ENCODE measurements at regions not wholly inside any gene's neighbourhood (a gene's known extent, or its start where the extent isn't known, plus 50 kb on each side); places are given as distances from the start of the nearest gene placed in this dataset.

- no peak for DNase-seq (ENCODE audit: low read depth)
Measured at GRCh38 chr11:32267679-32268187, 167.6 kb downstream of the WT1 start.

- no peak for DNase-seq (ENCODE audit: low read depth)
Measured at GRCh38 chr11:32273931-32274330, 161.4 kb downstream of the WT1 start.

GRCh38 chr11:32279672-32280071, 155.7 kb downstream of the WT1 start:
- DNase-seq (ENCODE audit: low read depth) = no peak

- DNase-seq (ENCODE audit: low read depth) = no peak
Measured at GRCh38 chr11:32280339-32280738, 155.0 kb downstream of the WT1 start.

GRCh38 chr11:32288276-32288675, 147.1 kb downstream of the WT1 start:
- no peak for DNase-seq (ENCODE audit: low read depth)

GRCh38 chr11:32289701-32290100, 145.6 kb downstream of the WT1 start:
- no peak for DNase-seq (ENCODE audit: low read depth)

- no peak for DNase-seq (ENCODE audit: low read depth)
Measured at GRCh38 chr11:32290783-32291182, 144.6 kb downstream of the WT1 start.

GRCh38 chr11:32297611-32298011, 137.7 kb downstream of the WT1 start:
- no peak for DNase-seq (ENCODE audit: low read depth)

GRCh38 chr11:32302826-32303225, 132.5 kb downstream of the WT1 start:
- no peak for DNase-seq (ENCODE audit: low read depth)

GRCh38 chr11:32304521-32304920, 130.8 kb downstream of the WT1 start:
- DNase-seq (ENCODE audit: low read depth) = no peak

- no peak for DNase-seq (ENCODE audit: low read depth)
Measured at GRCh38 chr11:32305460-32305859, 129.9 kb downstream of the WT1 start.

- DNase-seq (ENCODE audit: low read depth) = no peak
Measured at GRCh38 chr11:32307471-32307870, 127.9 kb downstream of the WT1 start.

GRCh38 chr11:32307913-32308312, 127.4 kb downstream of the WT1 start:
- DNase-seq (ENCODE audit: low read depth) = no peak

GRCh38 chr11:32309530-32310213, 125.7 kb downstream of the WT1 start:
- DNase-seq (ENCODE audit: low read depth) = no peak

GRCh38 chr11:32310214-32310601, 125.1 kb downstream of the WT1 start:
- peak; percentile 43 for DNase-seq (ENCODE audit: low read depth)

GRCh38 chr11:32311346-32312065, 123.8 kb downstream of the WT1 start:
- no peak for DNase-seq (ENCODE audit: low read depth)

GRCh38 chr11:32312206-32312817, 123.0 kb downstream of the WT1 start:
- DNase-seq (ENCODE audit: low read depth) = no peak

GRCh38 chr11:32312865-32313403, 122.4 kb downstream of the WT1 start:
- DNase-seq (ENCODE audit: low read depth) = peak; percentile 65

- DNase-seq (ENCODE audit: low read depth) = no peak
Measured at GRCh38 chr11:32313477-32313876, 121.9 kb downstream of the WT1 start.

GRCh38 chr11:32315121-32315520, 120.2 kb downstream of the WT1 start:
- no peak for DNase-seq (ENCODE audit: low read depth)

GRCh38 chr11:32316232-32316631, 119.1 kb downstream of the WT1 start:
- no peak for DNase-seq (ENCODE audit: low read depth)

- DNase-seq (ENCODE audit: low read depth) = no peak
Measured at GRCh38 chr11:32316858-32317642, 118.3 kb downstream of the WT1 start.
